AG04449 (cell line): ENCODE measurements at regions not wholly inside any gene's neighbourhood (a gene's known extent, or its start where the extent isn't known, plus 50 kb on each side); places are given as distances from the start of the nearest gene placed in this dataset.
A peak's percentile ranks its signal among the peaks of the same experiment; 100 is the strongest.

ENCODE experiments used
- CTCF ChIA-PET: fragments of 350-600 bp; formaldehyde crosslinking; extraction: SDS; loops from one replicate; lab custom pipeline; 2021; ENCODE audit warnings: antibody characterized with exemption; lab: Yijun Ruan, JAX
- POLR2A ChIA-PET: fragments of 400-600, 350-600 bp; formaldehyde crosslinking; extraction: SDS; loops from one replicate; lab custom pipeline; 2020; ENCODE audit warnings: antibody characterized with exemption, inconsistent platforms; lab: Yijun Ruan, JAX
- DNase-seq: peaks from one replicate; pipeline ENCODE4 v3.0.0-alpha.2; 2010; ENCODE audit warnings: low read depth, low spot score
- H3K4me3 ChIP-seq: 2 replicates; pipeline ENCODE4 v1.5.1; 2011; ENCODE audit warnings: low read depth, mild to moderate bottlenecking, control low read depth, low read length
- CTCF ChIP-seq: IDR thresholded peaks from one replicate; pipeline ENCODE4 v1.5.1; 2011; ENCODE audit warnings: mild to moderate bottlenecking, moderate library complexity, low read length, control low read depth, inconsistent platforms; ENCODE audit not compliant: insufficient read depth; ENCODE audit errors: missing control alignments

- TF ChIP-seq CTCF = no peak
Measured at GRCh38 chr6:89022798-89023197, 57.8 kb upstream of the PNRC1 start.

GRCh38 chr6:89021629-89022028 lies 58.2 kb upstream of the RNGTT start:
- no peak for DNase-seq
- no peak overlapping the region for H3K4me3 ChIP-seq
- CTCF ChIA-PET = interaction anchor here (1.0 to 2.6 kb wide), 3 partner anchors 39 to 346 kb away, joined by 3 to 7 read pairs (median 3); no protein-coding TSS in a partner anchor
- TF ChIP-seq CTCF = no peak
- POLR2A ChIA-PET = no interaction called here

More at GRCh38 chr6:89022798-89023197, 57.8 kb upstream of the PNRC1 start:
- POLR2A ChIA-PET = no interaction called here
- H3K4me3 ChIP-seq = no peak overlapping the region
- peak; percentile 7 for DNase-seq
- CTCF ChIA-PET = interaction anchor here (1.0 to 2.6 kb wide), 2 partner anchors 40 to 344 kb away, joined by 3 to 7 read pairs; no protein-coding TSS in a partner anchor

- no peak for TF ChIP-seq CTCF
- CTCF ChIA-PET = no interaction called here
- POLR2A ChIA-PET = no interaction called here
Measured at GRCh38 chr6:89015971-89016370, 52.6 kb upstream of the RNGTT start.

GRCh38 chr6:89013438-89013837 lies 50.0 kb upstream of the RNGTT start:
- CTCF ChIA-PET = no interaction called here

More at GRCh38 chr6:89015971-89016370, 52.6 kb upstream of the RNGTT start:
- no peak overlapping the region for H3K4me3 ChIP-seq
- no peak for DNase-seq

More at GRCh38 chr6:89013438-89013837, 50.0 kb upstream of the RNGTT start:
- POLR2A ChIA-PET = no interaction called here
- TF ChIP-seq CTCF = no peak
- H3K4me3 ChIP-seq = no peak overlapping the region
- no peak for DNase-seq
